ENCODE measurements at regions not wholly inside any gene's neighbourhood (a gene's known extent, or its start where the extent isn't known, plus 50 kb on each side); places are given as distances from the start of the nearest gene placed in this dataset.

- whole genome bisulfite sequencing, 2 experiments (ENCODE audit: insufficient coverage in 1 of 2, insufficient read length in 1 of 2): 33 to 52% methylated on average over 2 to 5 of the region's 5 CpGs
- no peaks in the 10 kb centered on the region for H3K36me3 Mint-ChIP-seq (ENCODE audit: low read depth)
- Histone ChIP-seq H3K27ac (ENCODE audit: low read depth, low read length) (no peak overlapping the region), H3K4me1 (ENCODE audit: control insufficient read depth, insufficient read depth, low read length) (no peaks in the 10 kb centered on the region), H3K4me3 (ENCODE audit: low read length) (no peak overlapping the region), H3K9me3 (ENCODE audit: control insufficient read depth, low read length) (peaks cover 4% of the 10 kb centered on the region), H3K9ac (ENCODE audit: extremely low read depth, low read length, poor library complexity, severe bottlenecking) (no peak overlapping the region), H3K36me3 (ENCODE audit: control insufficient read depth, insufficient read depth, low read length) (no peaks in the 10 kb centered on the region), H3K27me3 (ENCODE audit: control insufficient read depth, insufficient read depth, low read length, poor library complexity, severe bottlenecking) (no peaks in the 10 kb centered on the region)
- peaks cover 17% of the 10 kb centered on the region for H3K4me1 Mint-ChIP-seq
- DNase-seq: peak; percentile 69
- no peaks in the 10 kb centered on the region for H3K9me3 Mint-ChIP-seq
- TF ChIP-seq CTCF (conservative IDR thresholded peaks at IDR 0.05): peak; percentile 23
- no peak overlapping the region for H3K4me3 Mint-ChIP-seq
- no peak overlapping the region for H3K27ac Mint-ChIP-seq
- H3K27me3 Mint-ChIP-seq (ENCODE audit: insufficient read depth): no peaks in the 10 kb centered on the region
These were observed 104.9 kb upstream of the NDUFV2 start for GRCh38 chr18:8997634-8998033.

- H3K4me3 ChIP-seq (ENCODE audit: low read length): no peak overlapping the region
- Mint-ChIP-seq H3K27ac (no peak overlapping the region), H3K4me1 (peaks cover 17% of the 10 kb centered on the region), H3K36me3 (ENCODE audit: low read depth) (no peaks in the 10 kb centered on the region), H3K27me3 (ENCODE audit: insufficient read depth) (no peaks in the 10 kb centered on the region), H3K4me3 (no peak overlapping the region), H3K9me3 (peaks cover 6% of the 10 kb centered on the region)
- no peak for DNase-seq
- no peaks in the 10 kb centered on the region for H3K27me3 ChIP-seq (ENCODE audit: control insufficient read depth, insufficient read depth, low read length, poor library complexity, severe bottlenecking)
- 75 to 77% methylated on average over 1 to 4 of the region's 4 CpGs for WGBS, 2 experiments (ENCODE audit: insufficient coverage in 1 of 2, insufficient read length in 1 of 2)
- H3K9me3 ChIP-seq (ENCODE audit: control insufficient read depth, low read length): peaks cover 8% of the 10 kb centered on the region
- H3K27ac ChIP-seq (ENCODE audit: low read depth, low read length): no peak overlapping the region
- no peaks in the 10 kb centered on the region for H3K36me3 ChIP-seq (ENCODE audit: control insufficient read depth, insufficient read depth, low read length)
- no peak overlapping the region for H3K9ac ChIP-seq (ENCODE audit: extremely low read depth, low read length, poor library complexity, severe bottlenecking)
- TF ChIP-seq CTCF (conservative IDR thresholded peaks at IDR 0.05): no peak
- no peaks in the 10 kb centered on the region for H3K4me1 ChIP-seq (ENCODE audit: control insufficient read depth, insufficient read depth, low read length)
These were observed 103.8 kb upstream of the NDUFV2 start for GRCh38 chr18:8998481-8999217.

GRCh38 chr18:8999872-9000271 is 102.6 kb upstream of the NDUFV2 start:
- Mint-ChIP-seq H3K27ac (no peak overlapping the region), H3K9me3 (peaks cover 6% of the 10 kb centered on the region), H3K27me3 (ENCODE audit: insufficient read depth) (no peaks in the 10 kb centered on the region), H3K4me1 (peaks cover 17% of the 10 kb centered on the region), H3K36me3 (ENCODE audit: low read depth) (no peaks in the 10 kb centered on the region), H3K4me3 (no peak overlapping the region)
- Histone ChIP-seq H3K4me1 (ENCODE audit: control insufficient read depth, insufficient read depth, low read length) (no peaks in the 10 kb centered on the region), H3K36me3 (ENCODE audit: control insufficient read depth, insufficient read depth, low read length) (no peaks in the 10 kb centered on the region), H3K27me3 (ENCODE audit: control insufficient read depth, insufficient read depth, low read length, poor library complexity, severe bottlenecking) (no peaks in the 10 kb centered on the region), H3K4me3 (ENCODE audit: low read length) (no peak overlapping the region), H3K9ac (ENCODE audit: extremely low read depth, low read length, poor library complexity, severe bottlenecking) (no peak overlapping the region), H3K9me3 (ENCODE audit: control insufficient read depth, low read length) (peaks cover 14% of the 10 kb centered on the region), H3K27ac (ENCODE audit: low read depth, low read length) (no peak overlapping the region)
- TF ChIP-seq CTCF (conservative IDR thresholded peaks at IDR 0.05): no peak
- no peak for DNase-seq
- WGBS, 2 experiments (ENCODE audit: insufficient coverage in 1 of 2, insufficient read length in 1 of 2): 69 to 83% methylated on average over 2 to 7 of the region's 9 CpGs

Measured in endodermal cell (in vitro differentiated cells).